Left lung (tissue), 4 donors: ENCODE measurements at regions not wholly inside any gene's neighbourhood (a gene's known extent, or its start where the extent isn't known, plus 50 kb on each side); places are given as distances from the start of the nearest gene placed in this dataset.

Experiments
- ATAC-seq: fragments of 200-7000 bp; cut with Tn5 transposase; one replicate; pipeline ENCODE4 v1.9.1; 2020; ENCODE audit warnings: moderate library complexity
- DNase-seq, 4 donors: peaks; one replicate each; pipeline ENCODE4 v3.0.0-alpha.2; 2013 to 2020
- H3K27ac ChIP-seq, 2 donors: fragments of 200-600 bp; sonication (generic) in 1 of 2; one replicate each; pipeline versions ENCODE4 v1.5.0 to v1.8.0; 2020 to 2021
- H3K27me3 ChIP-seq, 2 donors: fragments of 200-600 bp; sonication (generic) in 1 of 2; one replicate each; pipeline versions ENCODE4 v1.5.0 to v1.8.0; 2020 to 2021
- H3K36me3 ChIP-seq, 2 donors: fragments of 200-600 bp; sonication (generic) in 1 of 2; one replicate each; pipeline versions ENCODE4 v1.5.0 to v1.8.0; 2020 to 2021
- H3K4me1 ChIP-seq, 2 donors: fragments of 200-600 bp; one replicate each; pipeline ENCODE4 v1.8.0; 2021
- H3K4me3 ChIP-seq, 2 donors: fragments of 200-600 bp; sonication (generic) in 1 of 2; one replicate each; pipeline versions ENCODE4 v1.5.0 to v1.8.0; 2020 to 2021; ENCODE audit warnings: mild to moderate bottlenecking in 1 of 2
- H3K9me3 ChIP-seq, 2 donors: fragments of 200-600 bp; sonication (generic) in 1 of 2; one replicate each; pipeline versions ENCODE4 v1.5.0 to v1.8.0; 2020 to 2021
- intact Hi-C, 2 donors: fragments of 100-400 bp; cut with DNase I; formaldehyde crosslinking; loops; one replicate each; pipeline versions ENCODE4 v1.11.2 to v1.14.2; 2022
- TF ChIP-seq, protein P1 (sequence below), 2 donors: fragments of 200-600 bp; sonication (generic) in 1 of 2; IDR thresholded peaks; one replicate each; pipeline versions ENCODE4 v1.5.0 to v1.8.0; 2021; ENCODE audit warnings: antibody characterized with exemption in 2 of 2
- donor health status: DM: no; HTN: yes; CAD: no.
- donor health status: DM: no; HTN: no; CAD: no.

DNA sequence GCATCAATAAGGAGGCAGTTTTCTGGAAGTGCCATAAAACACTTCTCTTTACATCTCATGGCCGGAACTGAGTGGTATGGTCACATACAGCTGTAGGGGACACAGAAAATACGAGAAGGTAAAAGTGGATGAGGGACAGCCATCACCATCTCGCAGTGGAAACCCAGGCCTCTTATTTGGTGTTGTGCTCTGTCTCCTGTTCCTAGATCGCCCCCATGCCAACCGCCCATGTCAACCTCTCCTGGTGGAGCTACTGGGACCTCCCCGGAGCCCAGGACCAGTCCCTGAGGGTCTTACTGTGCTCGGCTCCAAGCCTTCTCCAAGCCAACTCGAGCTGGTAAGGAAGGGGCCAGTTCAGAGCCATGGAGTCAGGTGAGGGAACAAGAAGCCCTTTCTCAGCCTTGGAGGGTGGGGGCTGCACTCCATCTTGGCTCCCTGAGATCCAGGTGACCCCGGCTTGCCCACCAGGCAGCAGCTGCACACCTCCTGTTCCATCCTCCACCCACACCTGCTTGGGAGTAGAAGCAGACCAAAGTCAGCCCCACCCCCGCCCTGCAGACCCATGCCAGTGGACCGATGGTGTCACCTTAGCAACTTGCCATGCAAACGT is 149.0 kb upstream of the CST7 start:
- ATAC-seq (no peak), DNase-seq (no peak)
- no peaks in the 10 kb centered on the region for H3K9me3 ChIP-seq
- H3K4me3 ChIP-seq: no peak overlapping the region
- H3K36me3 ChIP-seq: no peaks in the 10 kb centered on the region
- no peak overlapping the region for H3K27ac ChIP-seq
- no peaks in the 10 kb centered on the region for H3K4me1 ChIP-seq
- intact Hi-C loops: no loop called here
- no peaks in the 10 kb centered on the region for H3K27me3 ChIP-seq
- TF ChIP-seq, protein P1, sequence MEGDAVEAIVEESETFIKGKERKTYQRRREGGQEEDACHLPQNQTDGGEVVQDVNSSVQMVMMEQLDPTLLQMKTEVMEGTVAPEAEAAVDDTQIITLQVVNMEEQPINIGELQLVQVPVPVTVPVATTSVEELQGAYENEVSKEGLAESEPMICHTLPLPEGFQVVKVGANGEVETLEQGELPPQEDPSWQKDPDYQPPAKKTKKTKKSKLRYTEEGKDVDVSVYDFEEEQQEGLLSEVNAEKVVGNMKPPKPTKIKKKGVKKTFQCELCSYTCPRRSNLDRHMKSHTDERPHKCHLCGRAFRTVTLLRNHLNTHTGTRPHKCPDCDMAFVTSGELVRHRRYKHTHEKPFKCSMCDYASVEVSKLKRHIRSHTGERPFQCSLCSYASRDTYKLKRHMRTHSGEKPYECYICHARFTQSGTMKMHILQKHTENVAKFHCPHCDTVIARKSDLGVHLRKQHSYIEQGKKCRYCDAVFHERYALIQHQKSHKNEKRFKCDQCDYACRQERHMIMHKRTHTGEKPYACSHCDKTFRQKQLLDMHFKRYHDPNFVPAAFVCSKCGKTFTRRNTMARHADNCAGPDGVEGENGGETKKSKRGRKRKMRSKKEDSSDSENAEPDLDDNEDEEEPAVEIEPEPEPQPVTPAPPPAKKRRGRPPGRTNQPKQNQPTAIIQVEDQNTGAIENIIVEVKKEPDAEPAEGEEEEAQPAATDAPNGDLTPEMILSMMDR (IDR thresholded peaks at IDR 0.05): no peak

GRCh38 chr20:24802286-24802820 is 146.7 kb upstream of the CST7 start:
- intact Hi-C loops: no loop called here
- no peaks in the 10 kb centered on the region for H3K36me3 ChIP-seq

GRCh38 chr20:24804481-24805206 is 144.4 kb upstream of the CST7 start:
- Histone ChIP-seq H3K27ac (no peak overlapping the region), H3K9me3 (no peaks in the 10 kb centered on the region), H3K4me1 (no peaks in the 10 kb centered on the region), H3K36me3 (no peaks in the 10 kb centered on the region), H3K4me3 (no peak overlapping the region), H3K27me3 (no peaks in the 10 kb centered on the region)
- ATAC-seq (no peak), DNase-seq (no peak)
- intact Hi-C loops: no loop called here
- TF ChIP-seq, protein P1 (IDR thresholded peaks at IDR 0.05): no peak

More at GRCh38 chr20:24802286-24802820, 146.7 kb upstream of the CST7 start:
- TF ChIP-seq, protein P1 (IDR thresholded peaks at IDR 0.05): no peak
- no peak overlapping the region for H3K4me3 ChIP-seq
- ATAC-seq: no peak
- H3K27ac ChIP-seq: no peak overlapping the region
- H3K27me3 ChIP-seq: no peaks in the 10 kb centered on the region
- no peak for DNase-seq
- H3K4me1 ChIP-seq: no peaks in the 10 kb centered on the region
- H3K9me3 ChIP-seq: no peaks in the 10 kb centered on the region

GRCh38 chr20:24805456-24806238 is 143.4 kb upstream of the CST7 start:
- Histone ChIP-seq H3K9me3 (no peaks in the 10 kb centered on the region), H3K27ac (no peak overlapping the region), H3K36me3 (no peaks in the 10 kb centered on the region), H3K4me1 (no peaks in the 10 kb centered on the region), H3K27me3 (no peaks in the 10 kb centered on the region), H3K4me3 (no peak overlapping the region)
- DNase-seq (peak in 1 of 4 donors; percentile 54), ATAC-seq (peak; percentile 94)
- TF ChIP-seq, protein P1 (IDR thresholded peaks at IDR 0.05): no peak
- intact Hi-C loops: no loop called here
